ENCODE measurements at regions not wholly inside any gene's neighbourhood (a gene's known extent, or its start where the extent isn't known, plus 50 kb on each side); places are given as distances from the start of the nearest gene placed in this dataset.

GRCh38 chr4:102427371-102427998 is 73.7 kb upstream of the NFKB1 start:
- TF ChIP-seq CTCF (IDR thresholded peaks at IDR 0.05), result no peak
- no peak for TF ChIP-seq POLR2A (IDR thresholded peaks at IDR 0.05)
- no peak for TF ChIP-seq EP300 (IDR thresholded peaks at IDR 0.05)

Data from ovary (tissue), 3 donors.